SK-N-SH (cell line): ENCODE measurements at regions not wholly inside any gene's neighbourhood (a gene's known extent, or its start where the extent isn't known, plus 50 kb on each side); places are given as distances from the start of the nearest gene placed in this dataset.

Source experiments
- CTCF ChIP-seq: fragments of 200-600 bp; sonication (generic); IDR thresholded peaks from 2 replicates; pipeline ENCODE4 v1.6.1; 2017; ENCODE audit warnings: antibody characterized with exemption, mild to moderate bottlenecking, moderate library complexity
- EZH2phosphoT487 ChIP-seq: fragments of 200-600 bp; sonication (generic); IDR thresholded peaks from 2 replicates; pipeline ENCODE4 v1.6.1; 2017; ENCODE audit warnings: low read depth, mixed run types, mild to moderate bottlenecking, antibody characterized with exemption, moderate library complexity, borderline replicate concordance
- FOXM1 ChIP-seq: IDR thresholded peaks from 2 replicates; pipeline ENCODE4 v1.4.0; 2012; ENCODE audit warnings: low read depth, mild to moderate bottlenecking
- GABPA ChIP-seq: IDR thresholded peaks from 2 replicates; pipeline ENCODE4 v1.4.0; 2012; ENCODE audit warnings: low read depth, mild to moderate bottlenecking
- PBX3 ChIP-seq: IDR thresholded peaks from 2 replicates; pipeline ENCODE4; 2012
- RAD21 ChIP-seq: IDR thresholded peaks from 2 replicates; pipeline ENCODE4 v1.6.1; 2012; ENCODE audit warnings: mild to moderate bottlenecking, low read length
- SMC3 ChIP-seq: IDR thresholded peaks from 2 replicates; pipeline ENCODE4 v1.6.1; 2012; ENCODE audit warnings: low read depth, low read length, improper control_type of control experiment
- USF2 ChIP-seq: fragments of 150-350 bp; IDR thresholded peaks from 2 replicates; pipeline ENCODE4 v1.6.1; 2017; ENCODE audit warnings: antibody characterized with exemption, low read length, low read depth, borderline replicate concordance

GRCh38 chr3:34106879-34107278 lies 308.4 kb downstream of the PDCD6IP start:
- TF ChIP-seq CTCF (peak; percentile 37; the same call in 1 of the 2 replicates), USF2 (no peak), GABPA (no peak), PBX3 (no peak), EZH2phosphoT487 (no peak), SMC3 (no peak), FOXM1 (no peak), RAD21 (peak; percentile 56)
